K562 (cell line): ENCODE measurements at regions not wholly inside any gene's neighbourhood (a gene's known extent, or its start where the extent isn't known, plus 50 kb on each side); places are given as distances from the start of the nearest gene placed in this dataset.

Source experiments
- ATAC-seq: fragments of 200-7000 bp; cut with Tn5 transposase; 3 replicates; pipeline ENCODE4 v1.9.1; 2020; ENCODE audit warnings: moderate library complexity
- BruUV-seq: library from RNA; stranded (reverse); fragments of 400-500 nt; replicated peaks from 2 replicates; lab custom pipeline; 2021; lab: Mats Ljungman, UMichigan
- CTCF ChIA-PET: fragments of 300-600 bp; formaldehyde crosslinking; extraction: SDS; loops from one replicate; lab custom pipeline; 2021; ENCODE audit warnings: low intra/inter-chr PET ratio; lab: Yijun Ruan, JAX
- POLR2A ChIA-PET: fragments of 300-600, 350-650 bp; sonication (Branson Sonifier 250); formaldehyde crosslinking; extraction: SDS; loops from one replicate; lab custom pipeline; 2021; ENCODE audit warnings: antibody characterized with exemption, inconsistent platforms; lab: Yijun Ruan, JAX
- DNase-seq, 4 experiments: peaks; one replicate each; pipeline versions ENCODE4 v3.0.0 to v3.0.0-alpha.2; 2011 to 2018; ENCODE audit warnings: low spot score in 3 of 4, mixed read lengths in 3 of 4; ENCODE audit errors: extremely low read depth in 1 of 4
- FAIRE-seq: peaks from 2 replicates; lab custom pipeline; 2011; peaks lifted over from hg19 to GRCh38; lab: Jason Lieb, UNC
- H2AFZ ChIP-seq: 2 replicates; pipeline ENCODE4 v1.6.0; 2011; ENCODE audit warnings: low read depth, low read length, control low read depth, inconsistent platforms
- H3K27ac ChIP-seq: fragments of 200-600 bp; 3 replicates; pipeline ENCODE4 v1.8.0; 2011; ENCODE audit warnings: low read depth, mild to moderate bottlenecking, control low read depth, inconsistent platforms, low read length, moderate library complexity, mixed read lengths; ENCODE audit errors: extremely low read depth
- H3K27me3 ChIP-seq, 2 experiments: fragments of 300-600 bp in 1 of 2; 2 replicates in 1 of 2; 3 replicates in 1 of 2; pipeline versions ENCODE4 v1.6.0 to v1.8.0; 2011; ENCODE audit warnings: inconsistent platforms in 2 of 2, low read length in 2 of 2, mild to moderate bottlenecking in 1 of 2, mixed read lengths in 1 of 2, moderate library complexity in 1 of 2; ENCODE audit not compliant: control insufficient read depth in 2 of 2, insufficient read depth in 2 of 2
- H3K36me3 ChIP-seq: fragments of 300-600 bp; 3 replicates; pipeline ENCODE4 v1.8.0; 2011; ENCODE audit warnings: mild to moderate bottlenecking, low read length, inconsistent platforms; ENCODE audit not compliant: control insufficient read depth, insufficient read depth
- H3K4me1 ChIP-seq, 2 experiments: fragments of 200-600 bp in 1 of 2; replicated peaks in 1 of 2; 2 replicates in 1 of 2; 3 replicates in 1 of 2; pipeline versions ENCODE4 v1.5.1 to v1.8.0; 2011; ENCODE audit warnings: inconsistent platforms in 2 of 2, low read length in 2 of 2, mild to moderate bottlenecking in 1 of 2, mixed read lengths in 1 of 2, moderate library complexity in 1 of 2; ENCODE audit not compliant: control insufficient read depth in 2 of 2, insufficient read depth in 2 of 2
- H3K4me2 ChIP-seq: 2 replicates; pipeline ENCODE4 v1.6.1; 2011; ENCODE audit warnings: low read length, control low read depth, inconsistent platforms, mixed read lengths; ENCODE audit not compliant: insufficient read depth
- H3K4me3 ChIP-seq: fragments of 200-600 bp; sonication (generic), shearing (Covaris generic); 2 replicates; pipeline ENCODE4 v1.5.1; 2016; ENCODE audit warnings: control low read depth, inconsistent platforms
- H3K79me2 ChIP-seq: fragments of 200-600 bp; 3 replicates; pipeline ENCODE4 v1.8.0; 2011; ENCODE audit warnings: low read length, inconsistent platforms; ENCODE audit not compliant: control insufficient read depth, insufficient read depth
- H3K9ac ChIP-seq, 2 experiments: 2 replicates each; pipeline versions ENCODE4 v1.6.0 to v1.6.1; 2011; ENCODE audit warnings: low read depth in 2 of 2, low read length in 2 of 2, control low read depth in 1 of 2, inconsistent platforms in 1 of 2, mild to moderate bottlenecking in 1 of 2, mixed read lengths in 1 of 2; ENCODE audit not compliant: insufficient read depth in 1 of 2
- H3K9me1 ChIP-seq: one replicate; pipeline ENCODE4 v1.6.0; 2011; ENCODE audit warnings: inconsistent platforms, mild to moderate bottlenecking, low read length, moderate library complexity; ENCODE audit not compliant: control insufficient read depth, insufficient read depth
- H3K9me3 ChIP-seq: replicated peaks from 2 replicates; pipeline ENCODE4 v1.5.1; 2011; ENCODE audit warnings: low read depth, low read length, inconsistent platforms; ENCODE audit not compliant: control insufficient read depth, insufficient read depth
- H4K20me1 ChIP-seq: replicated peaks from 2 replicates; pipeline ENCODE4 v1.6.1; 2011; ENCODE audit warnings: low read length, inconsistent platforms, mixed read lengths; ENCODE audit not compliant: control insufficient read depth, insufficient read depth
- BRD9 ChIP-seq: fragments of 450-650 bp; IDR thresholded peaks from 2 replicates; pipeline ENCODE4 v1.6.1; 2018; ENCODE audit warnings: low read depth; ENCODE audit not compliant: partially characterized antibody
- CHD1 ChIP-seq: fragments of 200-600 bp; sonication (generic); IDR thresholded peaks from one replicate; pipeline ENCODE4 v1.6.1; 2012; ENCODE audit warnings: mild to moderate bottlenecking, moderate library complexity, low read length, inconsistent platforms
- ELF4 ChIP-seq: fragments of 450-650 bp; formaldehyde crosslinking; IDR thresholded peaks from 2 replicates; pipeline ENCODE4 v1.4.0; 2022; ENCODE audit warnings: missing genetic modification characterization
- ELK1 ChIP-seq: sonication (generic); formaldehyde crosslinking; IDR thresholded peaks from 2 replicates; pipeline ENCODE4 v1.8.1; 2022; ENCODE audit warnings: missing genetic modification reagents
- JUND ChIP-seq, 2 experiments: IDR thresholded peaks; 2 replicates in 1 of 2; 3 replicates in 1 of 2; pipeline ENCODE4 v1.6.1; 2011; ENCODE audit warnings: borderline replicate concordance in 2 of 2, low read depth in 2 of 2, low read length in 2 of 2, improper control_type of control experiment in 1 of 2, missing biosample characterization in 1 of 2, missing genetic modification characterization in 1 of 2, missing genetic modification reagents in 1 of 2
- NCOA4 ChIP-seq: fragments of 450-650 bp; IDR thresholded peaks from 2 replicates; pipeline ENCODE4 v1.6.1; 2018; ENCODE audit warnings: mild to moderate bottlenecking; ENCODE audit not compliant: partially characterized antibody
- NRF1 ChIP-seq, 2 experiments: fragments of 450-650 bp; IDR thresholded peaks in 1 of 2; conservative IDR thresholded peaks in 1 of 2; 2 replicates each; pipeline ENCODE4 v1.6.1; 2014; ENCODE audit warnings: mild to moderate bottlenecking in 2 of 2
- RAD21 ChIP-seq, 2 experiments: fragments of 250-450 bp in 1 of 2; fragments of 450-650 bp in 1 of 2; sonication (Bioruptor Pico) in 1 of 2; formaldehyde crosslinking in 1 of 2; IDR thresholded peaks in 1 of 2; conservative IDR thresholded peaks in 1 of 2; 2 replicates each; pipeline versions ENCODE4 v1.4.0 to v1.8.0; 2020 to 2022; ENCODE audit warnings: mild to moderate bottlenecking in 2 of 2, moderate library complexity in 1 of 2
- SRSF3 ChIP-seq: fragments of 200-400 bp; formaldehyde crosslinking; IDR thresholded peaks from 2 replicates; pipeline ENCODE4 v1.6.1; 2016; ENCODE audit warnings: mild to moderate bottlenecking, low read length, moderate library complexity; ENCODE audit not compliant: insufficient read depth
- STAT6 ChIP-seq: sonication (generic); formaldehyde crosslinking; IDR thresholded peaks from 2 replicates; pipeline ENCODE4 v1.8.1; 2023; ENCODE audit warnings: mild to moderate bottlenecking, missing genetic modification reagents
- UBTF ChIP-seq, 2 experiments: IDR thresholded peaks; 2 replicates each; pipeline ENCODE4 v1.6.1; 2012; ENCODE audit warnings: improper control_type of control experiment in 2 of 2, low read depth in 2 of 2, low read length in 2 of 2, borderline replicate concordance in 1 of 2
- ZKSCAN1 ChIP-seq: fragments of 150-350 bp; IDR thresholded peaks from 2 replicates; pipeline ENCODE4 v1.6.1; 2016; ENCODE audit warnings: low read depth, low read length
- WGBS: fragments of 100-300 bp; shearing (Covaris generic); methylation state at CpG from one replicate; pipeline ENCODE4 v1.1.6; 2016; ENCODE audit warnings: low coverage, mixed read lengths; ENCODE audit not compliant: insufficient coverage; ENCODE audit errors: missing lambda C conversion rate; 5-methylcytosine and 5-hydroxymethylcytosine counted together
- in situ Hi-C: fragments of 300-500 bp; cut with MboI; formaldehyde crosslinking; loops from 4 replicates; pipeline ENCODE4 v1.15.0; 2018; ENCODE audit warnings: inconsistent platforms, mixed read lengths
- intact Hi-C: fragments of 100-400 bp; cut with micrococcal nuclease; formaldehyde crosslinking; loops from 2 replicates; pipeline ENCODE4 v1.14.2; 2022

DNA sequence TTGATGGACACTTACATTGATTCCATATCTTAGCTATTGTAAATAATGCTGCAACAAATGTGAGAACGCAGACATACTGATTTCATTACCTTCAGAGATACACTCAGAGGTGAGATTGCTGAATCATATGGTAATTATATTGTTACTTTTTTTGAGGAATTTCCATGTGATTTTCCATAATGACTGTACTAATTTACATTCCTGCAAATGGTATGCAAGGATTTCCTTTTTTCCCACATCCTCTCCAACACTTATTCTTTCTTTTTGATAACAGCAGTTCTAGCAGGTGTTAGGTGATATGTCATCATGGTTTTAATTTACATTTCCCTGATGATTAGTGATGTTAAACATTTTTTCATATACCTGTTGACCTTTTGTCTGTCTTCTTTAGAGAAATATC is 207.7 kb downstream of the C11orf87 start:
- no peak overlapping the region for H3K27ac ChIP-seq
- in situ Hi-C loops, result no loop called here
- no peak for DNase-seq
- ChIA-PET POLR2A (no interaction called here), CTCF (no interaction called here)
- no peaks in the 10 kb centered on the region for H3K36me3 ChIP-seq
- no peak for FAIRE-seq
- H2AFZ ChIP-seq, result no peak overlapping the region
- intact Hi-C loops, result no loop called here
- no TSS peak for BruUV-seq
- 0% methylated on average over 1 of the region's 1 CpG for WGBS
- H3K27me3 ChIP-seq, result no peaks in the 10 kb centered on the region
- no peaks in the 10 kb centered on the region for H3K9me1 ChIP-seq
- no peaks in the 10 kb centered on the region for H3K9me3 ChIP-seq
- H3K79me2 ChIP-seq, result no peaks in the 10 kb centered on the region
- no peak overlapping the region for H3K9ac ChIP-seq
- no peak overlapping the region for H3K4me3 ChIP-seq
- no peaks in the 10 kb centered on the region for H4K20me1 ChIP-seq
- no peak for ATAC-seq
- H3K4me1 ChIP-seq, result no peaks in the 10 kb centered on the region
- H3K4me2 ChIP-seq, result no peak overlapping the region
- TF ChIP-seq ELF4 (CRISPR knock-in tag), result no peak
- no peak for TF ChIP-seq JUND (IDR thresholded peaks at IDR 0.05; ENCODE audit: borderline replicate concordance, low read depth, low read length)
- TF ChIP-seq JUND (tag; IDR thresholded peaks at IDR 0.05; ENCODE audit: borderline replicate concordance, low read depth, low read length), result no peak
- no peak for TF ChIP-seq BRD9
- no peak for TF ChIP-seq UBTF (IDR thresholded peaks at IDR 0.05; ENCODE audit: borderline replicate concordance in 1 of 2, low read depth in 2 of 2, low read length in 2 of 2)
- no peak for TF ChIP-seq CHD1
- no peak for TF ChIP-seq ZKSCAN1
- TF ChIP-seq RAD21 (CRISPR knock-in tag; conservative IDR thresholded peaks at IDR 0.05 in 1 of 2, IDR thresholded peaks at IDR 0.05 in 1 of 2), result no peak
- TF ChIP-seq ELK1 (CRISPR knock-in tag), result no peak
- TF ChIP-seq STAT6 (CRISPR knock-in tag), result no peak
- TF ChIP-seq SRSF3, result no peak
- TF ChIP-seq NCOA4, result no peak
- TF ChIP-seq NRF1 (conservative IDR thresholded peaks at IDR 0.05 in 1 of 2, IDR thresholded peaks at IDR 0.05 in 1 of 2), result no peak
